Heart left ventricle (tissue), 16 donors: ENCODE measurements at regions not wholly inside any gene's neighbourhood (a gene's known extent, or its start where the extent isn't known, plus 50 kb on each side); places are given as distances from the start of the nearest gene placed in this dataset.

ENCODE experiments used
- ATAC-seq, 4 donors: fragments of 200-7000 bp; cut with Tn5 transposase; one replicate each; pipeline ENCODE4 v1.9.1; 2020 to 2022; ENCODE audit warnings: moderate library complexity in 4 of 4, mild to moderate bottlenecking in 3 of 4, moderate number of reproducible peaks in 1 of 4
- DNase-seq, 5 donors: peaks; one replicate each; pipeline ENCODE4 v3.0.0-alpha.2; 2020
- H3K27ac ChIP-seq, 12 donors: fragments of 200-600 bp; sonication (generic) in 4 of 12; one replicate each; pipeline versions ENCODE4 v1.5.0 to v1.8.0; 2016 to 2022; ENCODE audit warnings: mild to moderate bottlenecking in 2 of 12
- H3K27me3 ChIP-seq, 9 donors: fragments of 200-600 bp; sonication (generic) in 2 of 9; one replicate each; pipeline versions ENCODE4 v1.5.1 to v1.8.0; 2016 to 2022; ENCODE audit warnings: mild to moderate bottlenecking in 3 of 9
- H3K36me3 ChIP-seq, 9 donors: fragments of 200-600 bp; sonication (generic) in 2 of 9; one replicate each; pipeline versions ENCODE4 v1.5.0 to v1.8.0; 2018 to 2022; ENCODE audit warnings: mild to moderate bottlenecking in 2 of 9
- H3K4me1 ChIP-seq, 12 donors: fragments of 200-600 bp; sonication (generic) in 4 of 12; one replicate each; pipeline versions ENCODE4 v1.5.0 to v1.8.0; 2016 to 2022; ENCODE audit warnings: mild to moderate bottlenecking in 3 of 12
- H3K4me3 ChIP-seq, 12 donors: fragments of 200-600 bp; sonication (generic) in 4 of 12; one replicate each; pipeline versions ENCODE4 v1.5.0 to v1.8.0; 2017 to 2022; ENCODE audit warnings: mild to moderate bottlenecking in 9 of 12, moderate library complexity in 4 of 12
- H3K9me3 ChIP-seq, 12 donors: fragments of 200-600 bp; sonication (generic) in 4 of 12; one replicate each; pipeline versions ENCODE4 v1.5.0 to v1.8.0; 2016 to 2022; ENCODE audit warnings: mild to moderate bottlenecking in 1 of 12
- CTCF ChIP-seq, 12 donors: fragments of 200-600 bp; sonication (generic) in 4 of 12; IDR thresholded peaks; one replicate each; pipeline versions ENCODE4 v1.5.0 to v1.8.0; 2018 to 2022; ENCODE audit warnings: antibody characterized with exemption in 12 of 12, mild to moderate bottlenecking in 5 of 12
- POLR2A ChIP-seq, 2 donors: fragments of 450-650 bp; IDR thresholded peaks; one replicate each; pipeline ENCODE4 v1.6.1; 2017; ENCODE audit warnings: antibody characterized with exemption in 2 of 2, mild to moderate bottlenecking in 2 of 2, moderate library complexity in 2 of 2
- WGBS, 4 donors: extraction: QIAGEN DNeasy Blood & Tissue Kit in 2 of 4; methylation state at CpG; one replicate each; pipeline versions ENCODE4 v1.1.5 to v1.1.7; 2013 to 2018; 5-methylcytosine and 5-hydroxymethylcytosine counted together
- intact Hi-C, 10 donors: fragments of 100-400 bp; cut with DNase I; formaldehyde crosslinking; loops; one replicate each; pipeline versions ENCODE4 v1.11.1 to v1.14.2; 2022
- donor health status: ischemic (EF 13 %, LVEDD 7.1; RV severe dilation, severe dysfunction).
- donor health status: healthy with polysubstance abuse.
- donor health status: DM: no; HTN: yes; CAD: no.
- donor health status: DM: no; HTN: no; CAD: no.
- donor health status: ischemic (EF 25% LVEDD 6.9; RV normal size, moderate dysfunction).
- donor health status: ischemic (EF 25% LVEDD 5.7; RV mildly dilated, moderate dysfunction).
- donor health status: healthy.
- donor health status: DM: yes; HTN: yes; CAD: no.
- donor health status: ischemic (EF 35%, LVEDD 5.7; RV mildly dilated, moderate dysfunction).
- donor health status: nonischemic (EF 11% LVEDD 7.7; RV severe dilation, severe dysfunction).
- donor health status: DM: yes; HTN: yes; CAD: no.
- donor health status: PGD.
- donor health status: ischemic (EF 29% LVEDD 5.4; RV normal size, mild dysfunction).
- donor health status: nonischemic (EF 23%, LVEDD 6.1; RV moderate dilation, normal function).

- no peak for DNase-seq
- TF ChIP-seq POLR2A (IDR thresholded peaks at IDR 0.05) (no peak), CTCF (IDR thresholded peaks at IDR 0.05) (no peak)
- ATAC-seq = no peak
- no peaks in the 10 kb centered on the region for H3K36me3 ChIP-seq
- intact Hi-C loops = no loop called here
- no peak overlapping the region for H3K4me3 ChIP-seq
- H3K9me3 ChIP-seq = no peaks in the 10 kb centered on the region
- H3K27me3 ChIP-seq = peaks cover 0 to 21% (median 0%) of the 10 kb centered on the region in 9 donors
- H3K4me1 ChIP-seq = no peaks in the 10 kb centered on the region
- no peak overlapping the region for H3K27ac ChIP-seq
These were observed 217.3 kb downstream of the CHRDL1 start for GRCh38 chrX:110578270-110578669.

- 37 to 46% (median 43%) methylated on average over 3 of the region's 3 CpGs for WGBS, 4 donors
- H3K27ac ChIP-seq = no peak overlapping the region
- ATAC-seq (no peak), DNase-seq (no peak)
- no peaks in the 10 kb centered on the region for H3K4me1 ChIP-seq
- TF ChIP-seq CTCF (IDR thresholded peaks at IDR 0.05) (no peak), POLR2A (IDR thresholded peaks at IDR 0.05) (no peak)
- H3K27me3 ChIP-seq = peaks cover 0 to 5% (median 0%) of the 10 kb centered on the region in 9 donors
- no peaks in the 10 kb centered on the region for H3K9me3 ChIP-seq
- intact Hi-C loops = no loop called here
- no peaks in the 10 kb centered on the region for H3K36me3 ChIP-seq
- no peak overlapping the region for H3K4me3 ChIP-seq
These were observed 211.5 kb downstream of the CHRDL1 start for GRCh38 chrX:110584083-110584482.

GRCh38 chrX:110588164-110588563 lies 207.5 kb downstream of the CHRDL1 start:
- 16 to 26% (median 22%) methylated on average over 2 of the region's 2 CpGs for WGBS, 4 donors
- no peak overlapping the region for H3K27ac ChIP-seq
- intact Hi-C loops = no loop called here
- H3K4me3 ChIP-seq = no peak overlapping the region
- TF ChIP-seq CTCF (IDR thresholded peaks at IDR 0.05) (no peak), POLR2A (IDR thresholded peaks at IDR 0.05) (no peak)
- H3K36me3 ChIP-seq = no peaks in the 10 kb centered on the region
- H3K4me1 ChIP-seq = no peaks in the 10 kb centered on the region
- ATAC-seq (no peak), DNase-seq (no peak)
- H3K9me3 ChIP-seq = no peaks in the 10 kb centered on the region
- H3K27me3 ChIP-seq = peaks cover 0 to 5% (median 0%) of the 10 kb centered on the region in 9 donors

GRCh38 chrX:110588853-110589252 lies 206.8 kb downstream of the CHRDL1 start:
- 69 to 97% (median 84%) methylated on average over 2 of the region's 2 CpGs for WGBS, 4 donors
- Histone ChIP-seq H3K4me1 (no peaks in the 10 kb centered on the region), H3K36me3 (no peaks in the 10 kb centered on the region), H3K27ac (no peak overlapping the region), H3K4me3 (no peak overlapping the region), H3K27me3 (peaks cover 0 to 5% (median 0%) of the 10 kb centered on the region in 9 donors), H3K9me3 (no peaks in the 10 kb centered on the region)
- intact Hi-C loops = no loop called here
- DNase-seq = no peak
- TF ChIP-seq CTCF (IDR thresholded peaks at IDR 0.05) (no peak), POLR2A (IDR thresholded peaks at IDR 0.05) (no peak)
- ATAC-seq = no peak
